Hepatocyte (in vitro differentiated cells): ENCODE measurements at regions not wholly inside any gene's neighbourhood (a gene's known extent, or its start where the extent isn't known, plus 50 kb on each side); places are given as distances from the start of the nearest gene placed in this dataset.

Experiments used
- DNase-seq: peaks from one replicate; pipeline ENCODE4 v3.0.0-alpha.2; 2016; ENCODE audit warnings: low spot score
- H2AFZ ChIP-seq: fragments of 200-600 bp; sonication (generic); 2 replicates; pipeline ENCODE4 v1.6.0; 2016; ENCODE audit warnings: antibody characterized with exemption, mild to moderate bottlenecking
- H3K27ac ChIP-seq: fragments of 200-600 bp; sonication (generic); 2 replicates; pipeline ENCODE4 v1.5.1; 2016; ENCODE audit warnings: mild to moderate bottlenecking
- H3K27me3 ChIP-seq: fragments of 200-600 bp; sonication (generic); 2 replicates; pipeline ENCODE4 v1.6.1; 2016
- H3K36me3 ChIP-seq: fragments of 200-600 bp; sonication (generic); replicated peaks from 2 replicates; pipeline ENCODE4 v1.5.1; 2016; ENCODE audit warnings: low read depth; ENCODE audit not compliant: insufficient read depth
- H3K4me1 ChIP-seq: fragments of 200-600 bp; sonication (generic); 2 replicates; pipeline ENCODE4 v1.5.1; 2016; ENCODE audit warnings: mild to moderate bottlenecking, moderate library complexity; ENCODE audit not compliant: insufficient read depth
- H3K4me2 ChIP-seq: fragments of 200-600 bp; sonication (generic); 2 replicates; pipeline ENCODE4 v1.6.0; 2016
- H3K4me3 ChIP-seq: fragments of 200-600 bp; sonication (generic); 2 replicates; pipeline ENCODE4 v1.5.1; 2016; ENCODE audit warnings: mild to moderate bottlenecking
- H3K79me2 ChIP-seq: fragments of 200-600 bp; sonication (generic); 2 replicates; pipeline ENCODE4 v1.6.0; 2017; ENCODE audit warnings: mild to moderate bottlenecking
- H3K9me2 ChIP-seq: fragments of 200-600 bp; sonication (generic); replicated peaks from 2 replicates; pipeline ENCODE4 v1.6.0; 2017; ENCODE audit warnings: mild to moderate bottlenecking; ENCODE audit not compliant: insufficient read depth
- H3K9me3 ChIP-seq: fragments of 200-600 bp; sonication (generic); 2 replicates; pipeline ENCODE4 v1.5.1; 2016; ENCODE audit warnings: low read depth, mild to moderate bottlenecking
- H4K20me1 ChIP-seq: fragments of 200-600 bp; sonication (generic); 2 replicates; pipeline ENCODE4 v1.6.0; 2016; ENCODE audit warnings: mild to moderate bottlenecking; ENCODE audit not compliant: insufficient read depth, poor library complexity, severe bottlenecking
- CTCF ChIP-seq: fragments of 200-600 bp; sonication (generic); IDR thresholded peaks from 2 replicates; pipeline ENCODE4 v1.5.1; 2016; ENCODE audit warnings: antibody characterized with exemption, mild to moderate bottlenecking; ENCODE audit not compliant: poor library complexity
- EZH2 ChIP-seq: fragments of 200-600 bp; sonication (generic); IDR thresholded peaks from 2 replicates; pipeline ENCODE4 v1.6.1; 2016; ENCODE audit warnings: antibody characterized with exemption, mild to moderate bottlenecking, borderline replicate concordance
- EZH2phosphoT487 ChIP-seq: fragments of 200-600 bp; sonication (generic); IDR thresholded peaks from one replicate; pipeline ENCODE4 v1.6.1; 2018; ENCODE audit warnings: antibody characterized with exemption, mild to moderate bottlenecking, low read depth, moderate library complexity; ENCODE audit not compliant: unreplicated experiment, severe bottlenecking
- WGBS: methylation state at CpG from one replicate; pipeline ENCODE4 v1.1.6; 2016; ENCODE audit warnings: low lambda C conversion rate; ENCODE audit errors: missing lambda C conversion rate; 5-methylcytosine and 5-hydroxymethylcytosine counted together

GRCh38 chr7:32194537-32194936, 124.3 kb upstream of the PDE1C start:
- Histone ChIP-seq H3K4me2 (no peak overlapping the region), H3K27ac (no peak overlapping the region), H3K4me3 (no peak overlapping the region), H3K9me3 (no peaks in the 10 kb centered on the region), H2AFZ (no peak overlapping the region), H3K9me2 (no peaks in the 10 kb centered on the region), H3K4me1 (no peaks in the 10 kb centered on the region), H3K36me3 (no peaks in the 10 kb centered on the region), H4K20me1 (no peaks in the 10 kb centered on the region), H3K79me2 (no peaks in the 10 kb centered on the region), H3K27me3 (no peaks in the 10 kb centered on the region)
- TF ChIP-seq EZH2 (no peak), EZH2phosphoT487 (no peak), CTCF (no peak)
- no peak for DNase-seq

- Histone ChIP-seq H3K9me2 (no peaks in the 10 kb centered on the region), H3K4me2 (no peak overlapping the region), H2AFZ (no peak overlapping the region), H3K27me3 (no peaks in the 10 kb centered on the region), H3K4me3 (no peak overlapping the region), H3K79me2 (no peaks in the 10 kb centered on the region), H3K4me1 (no peaks in the 10 kb centered on the region), H3K27ac (no peak overlapping the region), H4K20me1 (no peaks in the 10 kb centered on the region), H3K9me3 (no peaks in the 10 kb centered on the region), H3K36me3 (no peaks in the 10 kb centered on the region)
- no peak for DNase-seq
- 68% methylated on average over 2 of the region's 2 CpGs for WGBS
- TF ChIP-seq CTCF (no peak), EZH2phosphoT487 (no peak), EZH2 (no peak)
Observed at GRCh38 chr7:32191305-32191704, 121.1 kb upstream of the PDE1C start.

GRCh38 chr7:32179567-32179966, 109.4 kb upstream of the PDE1C start:
- H3K27ac ChIP-seq, result no peak overlapping the region
- H3K79me2 ChIP-seq, result no peaks in the 10 kb centered on the region
- no peaks in the 10 kb centered on the region for H4K20me1 ChIP-seq
- no peak overlapping the region for H3K4me3 ChIP-seq
- no peaks in the 10 kb centered on the region for H3K9me3 ChIP-seq
- DNase-seq, result no peak
- no peak overlapping the region for H3K4me2 ChIP-seq
- H3K9me2 ChIP-seq, result no peaks in the 10 kb centered on the region
- no peak overlapping the region for H2AFZ ChIP-seq
- 71% methylated on average over 1 of the region's 1 CpG for WGBS
- H3K36me3 ChIP-seq, result no peaks in the 10 kb centered on the region
- no peak for TF ChIP-seq EZH2phosphoT487
- TF ChIP-seq EZH2, result no peak
- no peak for TF ChIP-seq CTCF
- H3K27me3 ChIP-seq, result no peaks in the 10 kb centered on the region
- H3K4me1 ChIP-seq, result no peaks in the 10 kb centered on the region
